Mucosa of rectum (tissue), 2 donors: ENCODE measurements at regions not wholly inside any gene's neighbourhood (a gene's known extent, or its start where the extent isn't known, plus 50 kb on each side); places are given as distances from the start of the nearest gene placed in this dataset.
"Not testable (repeated sequence)": the region's sequence is repeated elsewhere in the genome, so short reads cannot be mapped to it uniquely, and the experiment has no call there.

ENCODE experiments used
- H3K27ac ChIP-seq, 2 donors: one replicate each; pipeline ENCODE4 v1.7.0; 2013; ENCODE audit warnings: inconsistent platforms in 2 of 2, low read depth in 2 of 2, low read length in 2 of 2
- H3K27me3 ChIP-seq, 2 donors: one replicate each; pipeline ENCODE4 v1.7.0; 2013; ENCODE audit warnings: low read length in 2 of 2; ENCODE audit not compliant: control insufficient read depth in 2 of 2, insufficient read depth in 2 of 2
- H3K36me3 ChIP-seq, 2 donors: one replicate each; pipeline ENCODE4 v1.7.0; 2013; ENCODE audit warnings: low read length in 2 of 2; ENCODE audit not compliant: control insufficient read depth in 2 of 2, insufficient read depth in 2 of 2
- H3K4me1 ChIP-seq, 2 donors: one replicate each; pipeline ENCODE4 v1.7.0; 2013; ENCODE audit warnings: low read length in 2 of 2, mild to moderate bottlenecking in 1 of 2; ENCODE audit not compliant: control insufficient read depth in 2 of 2, insufficient read depth in 2 of 2
- H3K4me3 ChIP-seq, 2 donors: one replicate each; pipeline ENCODE4 v1.7.0; 2013; ENCODE audit warnings: low read length in 2 of 2
- H3K9ac ChIP-seq, 2 donors: one replicate each; pipeline ENCODE4 v1.7.0; 2013; ENCODE audit warnings: low read length in 2 of 2, low read depth in 1 of 2, mild to moderate bottlenecking in 1 of 2
- H3K9me3 ChIP-seq, 2 donors: one replicate each; pipeline ENCODE4 v1.7.0; 2013; ENCODE audit warnings: low read length in 2 of 2; ENCODE audit not compliant: control insufficient read depth in 2 of 2
- donor health status: healthy.
- donor health status: Normal muscosa, but diverticular disease.

GRCh38 chrX:35562395-35562794 lies 235.7 kb upstream of the MAGEB16 start:
- Histone ChIP-seq H3K36me3 (no peaks in the 10 kb centered on the region), H3K27ac (no peak overlapping the region), H3K4me1 (no peaks in the 10 kb centered on the region), H3K4me3 (no peak overlapping the region), H3K9me3 (no peaks in the 10 kb centered on the region), H3K9ac (no peak overlapping the region), H3K27me3 (no peaks in the 10 kb centered on the region)

GRCh38 chrX:35590210-35590609 lies 207.9 kb upstream of the MAGEB16 start:
- no peaks in the 10 kb centered on the region for H3K27me3 ChIP-seq
- H3K9ac ChIP-seq, result no peak overlapping the region
- H3K4me3 ChIP-seq, result no peak overlapping the region
- no peaks in the 10 kb centered on the region for H3K9me3 ChIP-seq
- H3K4me1 ChIP-seq, result no peaks in the 10 kb centered on the region
- no peak overlapping the region for H3K27ac ChIP-seq
- H3K36me3 ChIP-seq, result no peaks in the 10 kb centered on the region

- H3K4me3 ChIP-seq, H3K27ac ChIP-seq, H3K27me3 ChIP-seq: not testable (repeated sequence)
Observed at GRCh38 chrX:35611562-35611961, 186.6 kb upstream of the MAGEB16 start.

GRCh38 chrX:35617836-35618235 lies 180.3 kb upstream of the MAGEB16 start:
- Histone ChIP-seq H3K4me3 (no peak overlapping the region), H3K27ac (no peak overlapping the region), H3K4me1 (no peaks in the 10 kb centered on the region), H3K36me3 (no peaks in the 10 kb centered on the region), H3K9ac (no peak overlapping the region), H3K9me3 (no peaks in the 10 kb centered on the region), H3K27me3 (no peaks in the 10 kb centered on the region)

More at GRCh38 chrX:35611562-35611961, 186.6 kb upstream of the MAGEB16 start:
- not testable (repeated sequence) for H3K36me3 ChIP-seq, H3K4me1 ChIP-seq, H3K9ac ChIP-seq, H3K9me3 ChIP-seq

GRCh38 chrX:35622040-35622439 lies 176.1 kb upstream of the MAGEB16 start:
- H3K9ac ChIP-seq, result no peak overlapping the region
- no peaks in the 10 kb centered on the region for H3K27me3 ChIP-seq
- no peaks in the 10 kb centered on the region for H3K9me3 ChIP-seq
- no peak overlapping the region for H3K27ac ChIP-seq
- H3K36me3 ChIP-seq, result no peaks in the 10 kb centered on the region
- no peak overlapping the region for H3K4me3 ChIP-seq
- no peaks in the 10 kb centered on the region for H3K4me1 ChIP-seq

GRCh38 chrX:35622601-35623000 lies 175.5 kb upstream of the MAGEB16 start:
- H3K27me3 ChIP-seq, result no peaks in the 10 kb centered on the region
- H3K4me1 ChIP-seq, result no peaks in the 10 kb centered on the region
- no peak overlapping the region for H3K4me3 ChIP-seq
- no peaks in the 10 kb centered on the region for H3K9me3 ChIP-seq
- H3K27ac ChIP-seq, result no peak overlapping the region
- H3K36me3 ChIP-seq, result no peaks in the 10 kb centered on the region
- H3K9ac ChIP-seq, result no peak overlapping the region

- Histone ChIP-seq H3K36me3 (no peaks in the 10 kb centered on the region), H3K27me3 (no peaks in the 10 kb centered on the region), H3K9me3 (no peaks in the 10 kb centered on the region), H3K4me3 (no peak overlapping the region), H3K9ac (no peak overlapping the region), H3K27ac (no peak overlapping the region), H3K4me1 (no peaks in the 10 kb centered on the region)
Observed at GRCh38 chrX:35625714-35626113, 172.4 kb upstream of the MAGEB16 start.

- Histone ChIP-seq H3K27ac (no peak overlapping the region), H3K36me3 (no peaks in the 10 kb centered on the region), H3K9ac (no peak overlapping the region), H3K27me3 (no peaks in the 10 kb centered on the region), H3K4me1 (no peaks in the 10 kb centered on the region), H3K4me3 (no peak overlapping the region), H3K9me3 (no peaks in the 10 kb centered on the region)
Observed at GRCh38 chrX:35626124-35626523, 172.0 kb upstream of the MAGEB16 start.

GRCh38 chrX:35635971-35636370 lies 162.2 kb upstream of the MAGEB16 start:
- not testable (repeated sequence) for H3K4me3 ChIP-seq, H3K9me3 ChIP-seq, H3K4me1 ChIP-seq, H3K27me3 ChIP-seq, H3K9ac ChIP-seq, H3K27ac ChIP-seq, H3K36me3 ChIP-seq

GRCh38 chrX:35664833-35665232 lies 133.3 kb upstream of the MAGEB16 start:
- Histone ChIP-seq H3K27me3 (no peaks in the 10 kb centered on the region), H3K4me1 (no peaks in the 10 kb centered on the region), H3K4me3 (no peak overlapping the region), H3K9me3 (no peaks in the 10 kb centered on the region), H3K27ac (no peak overlapping the region), H3K36me3 (no peaks in the 10 kb centered on the region), H3K9ac (no peak overlapping the region)

GRCh38 chrX:35665311-35665710 lies 132.8 kb upstream of the MAGEB16 start:
- Histone ChIP-seq H3K36me3 (no peaks in the 10 kb centered on the region), H3K4me3 (no peak overlapping the region), H3K9ac (no peak overlapping the region), H3K9me3 (no peaks in the 10 kb centered on the region), H3K27ac (no peak overlapping the region), H3K27me3 (no peaks in the 10 kb centered on the region), H3K4me1 (no peaks in the 10 kb centered on the region)
